ENCODE measurements at regions not wholly inside any gene's neighbourhood (a gene's known extent, or its start where the extent isn't known, plus 50 kb on each side); places are given as distances from the start of the nearest gene placed in this dataset.
A peak's percentile ranks its signal among the peaks of the same experiment; 100 is the strongest.

DNA sequence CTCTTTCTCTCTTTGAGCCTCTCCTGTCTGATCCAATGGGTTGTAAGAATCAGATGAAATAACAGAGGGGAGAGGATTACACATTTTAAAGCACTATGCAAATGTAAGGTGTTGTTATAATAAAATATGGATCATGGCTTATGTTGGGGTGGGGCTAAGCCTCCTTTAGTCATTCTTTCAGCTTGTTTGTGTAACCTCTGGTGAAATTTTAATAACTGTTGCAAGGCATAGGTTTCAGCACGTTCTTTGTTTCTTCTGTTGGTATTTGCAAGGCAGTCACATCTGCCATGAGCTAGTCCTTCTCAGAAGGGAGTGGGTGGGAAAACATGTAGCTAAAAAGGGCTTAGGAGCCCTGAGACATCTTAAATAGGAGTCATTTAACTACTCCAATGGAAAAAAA is 74.8 kb upstream of the FRMD6 start:
- Histone ChIP-seq H3K36me3 (ENCODE audit: insufficient read depth, low read length) (no peaks in the 10 kb centered on the region), H3K4me3 (no peak overlapping the region), H3K9me3 (ENCODE audit: low read depth, low read length) (no peaks in the 10 kb centered on the region), H3K9ac (ENCODE audit: insufficient read length) (no peak overlapping the region), H3K27ac (no peak overlapping the region)
- no peak for DNase-seq (ENCODE audit: low read depth, low spot score)
- TF ChIP-seq EZH2 (IDR thresholded peaks at IDR 0.05), result no peak
- TF ChIP-seq POLR2AphosphoS5 (IDR thresholded peaks at IDR 0.05; ENCODE audit: borderline replicate concordance, low read depth, low read length), result no peak
- no peak for TF ChIP-seq FOXP2 (optimal IDR thresholded peaks at IDR 0.05; ENCODE audit: control extremely low read depth, extremely low read length, insufficient read depth)

DNA sequence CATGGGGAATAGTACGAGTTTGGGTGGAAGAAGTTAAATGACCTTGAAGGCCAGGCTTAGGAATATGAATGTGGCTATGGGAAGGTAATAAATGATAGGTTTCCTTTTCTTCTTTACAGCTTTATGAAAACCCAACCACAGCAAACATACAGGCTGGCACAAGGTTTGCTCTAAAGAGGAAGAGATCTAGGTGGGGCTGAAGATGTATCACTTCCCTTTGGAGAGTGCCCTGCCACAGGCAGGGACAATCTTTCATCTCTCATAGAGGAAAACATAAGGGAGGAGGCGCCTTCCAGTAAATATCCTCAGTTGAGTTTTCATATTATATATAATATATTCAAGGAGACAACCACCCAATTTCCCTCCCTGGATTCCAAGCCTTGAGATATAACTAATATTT is 72.9 kb upstream of the FRMD6 start:
- Histone ChIP-seq H3K4me3 (no peak overlapping the region), H3K9ac (ENCODE audit: insufficient read length) (no peak overlapping the region), H3K27ac (no peak overlapping the region), H3K9me3 (ENCODE audit: low read depth, low read length) (no peaks in the 10 kb centered on the region), H3K36me3 (ENCODE audit: insufficient read depth, low read length) (no peaks in the 10 kb centered on the region)
- no peak for DNase-seq (ENCODE audit: low read depth, low spot score)
- TF ChIP-seq FOXP2 (optimal IDR thresholded peaks at IDR 0.05; ENCODE audit: control extremely low read depth, extremely low read length, insufficient read depth) (no peak), POLR2AphosphoS5 (IDR thresholded peaks at IDR 0.05; ENCODE audit: borderline replicate concordance, low read depth, low read length) (no peak), EZH2 (IDR thresholded peaks at IDR 0.05) (no peak)

DNA sequence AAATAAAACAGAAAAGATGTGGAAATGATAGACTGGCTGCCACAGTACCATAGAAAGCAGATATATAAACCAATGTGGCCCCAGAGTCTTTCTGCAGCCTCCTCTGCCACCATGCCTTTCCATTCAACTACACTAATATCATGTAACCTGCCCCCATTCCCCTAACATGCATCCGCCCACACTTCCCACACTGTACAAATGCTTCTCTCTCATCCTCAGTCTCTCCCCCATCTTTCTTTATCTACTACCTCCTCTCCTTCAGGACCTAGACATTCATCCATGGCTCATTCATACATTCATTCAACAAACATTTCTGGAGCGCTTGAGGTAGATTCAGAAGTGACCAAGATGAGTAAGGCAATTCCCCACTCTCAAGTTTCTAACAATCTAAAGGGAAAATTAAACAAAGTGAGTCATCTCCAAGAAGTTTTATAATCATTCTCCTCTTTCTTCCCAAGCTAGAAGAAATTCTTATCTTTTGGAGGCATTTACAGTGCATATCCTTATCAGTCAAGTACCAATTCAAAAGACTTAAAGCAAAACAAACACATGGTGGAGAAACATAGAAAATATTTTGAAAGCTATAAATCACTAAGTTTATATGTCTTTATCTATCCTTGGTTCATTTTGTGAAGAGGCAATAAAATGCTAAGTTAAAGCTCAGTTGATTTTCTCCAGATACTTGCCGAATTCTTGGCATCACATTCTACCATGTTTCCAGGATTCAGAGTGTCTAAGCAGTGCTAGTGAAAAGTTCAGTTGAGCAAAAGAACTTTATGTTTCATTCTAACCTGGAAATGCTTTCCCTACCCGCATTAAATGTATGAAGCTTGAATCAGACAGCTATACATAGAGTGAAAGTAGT is 70.5 kb upstream of the FRMD6 start:
- TF ChIP-seq POLR2AphosphoS5 (IDR thresholded peaks at IDR 0.05; ENCODE audit: borderline replicate concordance, low read depth, low read length) (no peak), EZH2 (IDR thresholded peaks at IDR 0.05) (no peak), FOXP2 (optimal IDR thresholded peaks at IDR 0.05; ENCODE audit: control extremely low read depth, extremely low read length, insufficient read depth) (no peak)
- no peak for DNase-seq (ENCODE audit: low read depth, low spot score)
- no peak overlapping the region for H3K4me3 ChIP-seq
- H3K9ac ChIP-seq (ENCODE audit: insufficient read length), result no peak overlapping the region
- H3K36me3 ChIP-seq (ENCODE audit: insufficient read depth, low read length), result no peaks in the 10 kb centered on the region
- no peaks in the 10 kb centered on the region for H3K9me3 ChIP-seq (ENCODE audit: low read depth, low read length)
- H3K27ac ChIP-seq, result no peak overlapping the region

DNA sequence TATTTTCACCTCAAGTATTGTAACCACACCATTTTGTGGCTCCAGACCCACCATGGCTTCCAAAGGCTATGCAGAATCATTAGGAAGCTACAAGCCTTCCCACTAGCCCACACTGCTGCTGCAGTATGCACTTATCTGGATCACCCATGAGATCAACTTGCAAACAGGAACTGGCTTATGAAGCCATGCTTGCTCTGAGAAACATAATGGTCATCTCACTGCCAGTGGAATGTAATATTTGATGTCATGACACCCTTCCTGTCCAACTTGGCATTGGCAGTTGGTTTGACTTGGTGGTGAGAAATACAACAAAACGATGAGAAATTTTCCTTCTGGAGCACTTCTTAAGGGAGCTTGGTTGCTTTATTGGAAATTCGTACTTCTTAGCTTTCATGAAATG is 69.3 kb upstream of the FRMD6 start:
- H3K4me3 ChIP-seq, result no peak overlapping the region
- DNase-seq (ENCODE audit: low read depth, low spot score), result no peak
- H3K9me3 ChIP-seq (ENCODE audit: low read depth, low read length), result no peaks in the 10 kb centered on the region
- TF ChIP-seq EZH2 (IDR thresholded peaks at IDR 0.05), result no peak
- no peak for TF ChIP-seq FOXP2 (optimal IDR thresholded peaks at IDR 0.05; ENCODE audit: control extremely low read depth, extremely low read length, insufficient read depth)
- TF ChIP-seq POLR2AphosphoS5 (IDR thresholded peaks at IDR 0.05; ENCODE audit: borderline replicate concordance, low read depth, low read length), result no peak
- H3K27ac ChIP-seq, result no peak overlapping the region
- H3K9ac ChIP-seq (ENCODE audit: insufficient read length), result no peak overlapping the region
- H3K36me3 ChIP-seq (ENCODE audit: insufficient read depth, low read length), result no peaks in the 10 kb centered on the region

DNA sequence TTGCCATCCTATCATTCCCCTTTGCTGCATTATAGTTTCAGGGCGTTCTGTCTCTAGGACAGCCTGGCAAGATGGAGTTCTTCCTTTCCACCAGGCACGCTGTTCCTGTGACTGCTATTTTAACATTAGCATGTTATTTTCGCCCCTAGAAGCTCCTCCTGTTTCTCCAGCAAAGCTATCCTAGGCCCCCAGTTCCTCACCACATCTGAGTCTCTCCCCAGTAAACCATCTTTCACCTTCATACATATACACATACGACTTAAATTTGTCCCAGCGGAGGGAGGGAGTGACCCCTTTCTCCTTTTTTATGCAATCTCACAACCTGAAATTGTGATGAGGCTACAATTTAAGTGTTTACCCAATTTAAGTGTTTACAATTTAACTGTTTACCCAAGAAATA is 66.7 kb upstream of the FRMD6 start:
- Histone ChIP-seq H3K27ac (no peak overlapping the region), H3K36me3 (ENCODE audit: insufficient read depth, low read length) (no peaks in the 10 kb centered on the region), H3K9ac (ENCODE audit: insufficient read length) (no peak overlapping the region), H3K4me3 (no peak overlapping the region), H3K9me3 (ENCODE audit: low read depth, low read length) (no peaks in the 10 kb centered on the region)
- TF ChIP-seq FOXP2 (optimal IDR thresholded peaks at IDR 0.05; ENCODE audit: control extremely low read depth, extremely low read length, insufficient read depth) (no peak), EZH2 (IDR thresholded peaks at IDR 0.05) (no peak)
- no peak for DNase-seq (ENCODE audit: low read depth, low spot score)

DNA sequence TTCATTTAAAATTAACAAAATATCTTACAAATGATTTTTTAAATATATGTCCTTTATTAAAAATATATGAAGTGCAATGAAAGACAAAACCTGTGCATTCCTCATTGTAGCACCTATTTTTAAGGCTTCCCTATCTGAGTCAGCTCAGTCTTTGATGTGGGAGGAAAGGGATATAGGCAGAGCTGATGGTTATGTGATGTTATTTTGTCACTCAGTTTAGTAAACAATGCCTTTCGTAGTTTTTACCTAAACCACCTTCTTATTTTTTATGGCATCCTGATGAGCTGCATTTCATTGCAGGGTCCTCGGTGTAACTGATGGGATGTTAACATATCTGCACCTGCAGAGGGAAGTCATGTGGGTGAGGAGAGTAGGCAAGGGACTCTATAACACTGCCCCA is 58.9 kb upstream of the FRMD6 start:
- no peaks in the 10 kb centered on the region for H3K9me3 ChIP-seq (ENCODE audit: low read depth, low read length)
- no peak for TF ChIP-seq FOXP2 (optimal IDR thresholded peaks at IDR 0.05; ENCODE audit: control extremely low read depth, extremely low read length, insufficient read depth)
- H3K36me3 ChIP-seq (ENCODE audit: insufficient read depth, low read length), result no peaks in the 10 kb centered on the region
- no peak overlapping the region for H3K27ac ChIP-seq
- DNase-seq (ENCODE audit: low read depth, low spot score), result no peak
- no peak overlapping the region for H3K9ac ChIP-seq (ENCODE audit: insufficient read length)
- no peak overlapping the region for H3K4me3 ChIP-seq

DNA sequence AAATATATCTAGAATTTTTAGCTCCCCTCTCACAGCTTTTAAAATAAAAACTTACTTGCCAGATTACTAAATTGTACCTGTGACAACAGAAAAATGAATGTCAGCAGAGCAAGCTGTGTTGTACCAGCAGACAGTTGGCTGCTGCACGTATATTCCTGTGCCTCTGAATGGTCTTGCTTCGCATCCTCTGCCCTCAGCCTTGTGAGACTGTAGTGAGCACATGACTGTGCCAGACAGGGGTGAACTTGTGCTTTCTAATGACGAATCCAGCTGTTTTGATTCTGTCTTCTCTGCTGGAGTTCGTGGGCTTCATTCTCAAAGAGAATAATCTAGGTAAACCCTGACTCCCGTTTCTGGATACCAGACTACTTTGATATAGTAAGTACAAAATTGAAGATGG is 58.3 kb upstream of the FRMD6 start:
- no peak overlapping the region for H3K27ac ChIP-seq
- DNase-seq (ENCODE audit: low read depth, low spot score), result no peak
- TF ChIP-seq EZH2 (IDR thresholded peaks at IDR 0.05), result no peak
- no peak for TF ChIP-seq POLR2AphosphoS5 (IDR thresholded peaks at IDR 0.05; ENCODE audit: borderline replicate concordance, low read depth, low read length)
- no peak overlapping the region for H3K4me3 ChIP-seq
- H3K9me3 ChIP-seq (ENCODE audit: low read depth, low read length), result no peaks in the 10 kb centered on the region
- no peaks in the 10 kb centered on the region for H3K36me3 ChIP-seq (ENCODE audit: insufficient read depth, low read length)
- H3K9ac ChIP-seq (ENCODE audit: insufficient read length), result no peak overlapping the region

DNA sequence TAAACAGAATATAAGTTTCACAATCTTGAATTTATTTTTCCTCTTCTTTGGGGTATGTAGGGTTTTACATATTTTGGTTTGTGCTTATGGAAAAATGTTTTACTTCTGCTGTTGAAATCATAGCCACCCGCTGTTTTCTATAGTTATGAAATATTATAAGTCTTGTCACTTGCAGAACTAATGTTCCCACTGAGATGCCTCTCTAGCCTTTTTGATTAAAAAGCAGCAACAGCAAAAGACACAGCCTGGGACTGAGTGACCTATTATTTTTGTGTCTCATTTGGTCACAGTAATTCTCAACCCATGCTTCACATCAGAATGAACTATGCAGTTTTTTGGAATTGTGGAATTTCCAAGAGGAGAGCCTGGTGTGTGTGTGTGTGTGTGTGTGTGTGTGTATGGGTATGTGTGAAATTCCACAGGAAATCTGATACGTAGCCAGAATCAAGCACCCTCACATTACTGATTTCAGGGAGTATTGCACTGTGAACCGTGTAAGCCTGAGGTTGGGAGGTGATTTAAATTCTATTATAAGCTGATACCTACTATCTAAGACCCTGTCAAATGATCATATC is 55.7 kb upstream of the FRMD6 start:
- peak overlapping the region; percentile 82 for H3K27ac ChIP-seq
- H3K36me3 ChIP-seq (ENCODE audit: insufficient read depth, low read length), result no peaks in the 10 kb centered on the region
- peak overlapping the region; percentile 62 for H3K4me3 ChIP-seq
- no peaks in the 10 kb centered on the region for H3K9me3 ChIP-seq (ENCODE audit: low read depth, low read length)
- no peak overlapping the region for H3K9ac ChIP-seq (ENCODE audit: insufficient read length)
- DNase-seq (ENCODE audit: low read depth, low spot score), result peak; percentile 84
- TF ChIP-seq EZH2 (IDR thresholded peaks at IDR 0.05) (no peak), POLR2AphosphoS5 (IDR thresholded peaks at IDR 0.05; ENCODE audit: borderline replicate concordance, low read depth, low read length) (no peak), FOXP2 (optimal IDR thresholded peaks at IDR 0.05; ENCODE audit: control extremely low read depth, extremely low read length, insufficient read depth) (no peak)
